ENCODE measurements at regions not wholly inside any gene's neighbourhood (a gene's known extent, or its start where the extent isn't known, plus 50 kb on each side); places are given as distances from the start of the nearest gene placed in this dataset.

DNA sequence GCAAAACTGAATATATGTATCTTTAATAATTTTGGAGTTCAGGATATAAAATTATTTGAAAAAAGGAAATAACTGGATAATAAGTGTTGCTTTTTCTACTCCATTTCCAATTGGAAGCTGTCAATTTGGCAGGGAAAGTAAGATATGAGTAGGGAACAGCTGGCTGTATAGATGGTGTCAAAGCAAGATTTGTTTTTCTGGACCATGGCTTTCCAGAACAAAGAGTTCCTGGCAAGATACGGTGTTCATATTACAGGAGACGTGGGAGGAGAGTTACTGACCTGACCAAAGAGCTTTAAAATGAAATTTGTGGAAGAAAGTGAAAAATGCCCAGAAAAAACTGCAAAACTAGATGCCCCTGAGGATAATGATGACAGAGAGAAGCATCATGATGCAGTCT is 442.7 kb upstream of the KIRREL3 start:
- DNase-seq (ENCODE audit: low spot score), result no peak

DNA sequence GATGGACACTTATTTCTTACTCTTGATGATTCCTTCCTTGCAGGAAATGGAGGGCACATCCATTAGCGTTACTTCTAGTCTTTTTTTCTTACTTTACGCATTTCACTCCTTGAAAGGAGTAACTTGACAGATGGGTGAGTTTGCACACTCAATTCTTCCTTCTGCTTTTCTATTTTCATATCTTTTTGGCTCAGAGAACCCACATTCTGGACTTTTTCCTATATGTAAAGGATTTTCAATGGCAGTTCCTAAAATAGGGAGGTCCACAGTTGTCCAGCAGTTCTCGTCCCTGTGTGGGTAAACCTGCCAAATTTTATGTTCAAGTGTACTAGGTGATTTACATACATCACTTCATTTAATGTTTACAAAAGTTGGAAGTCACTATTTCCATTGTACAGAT is 440.0 kb upstream of the KIRREL3 start:
- no peak for DNase-seq (ENCODE audit: low spot score)

DNA sequence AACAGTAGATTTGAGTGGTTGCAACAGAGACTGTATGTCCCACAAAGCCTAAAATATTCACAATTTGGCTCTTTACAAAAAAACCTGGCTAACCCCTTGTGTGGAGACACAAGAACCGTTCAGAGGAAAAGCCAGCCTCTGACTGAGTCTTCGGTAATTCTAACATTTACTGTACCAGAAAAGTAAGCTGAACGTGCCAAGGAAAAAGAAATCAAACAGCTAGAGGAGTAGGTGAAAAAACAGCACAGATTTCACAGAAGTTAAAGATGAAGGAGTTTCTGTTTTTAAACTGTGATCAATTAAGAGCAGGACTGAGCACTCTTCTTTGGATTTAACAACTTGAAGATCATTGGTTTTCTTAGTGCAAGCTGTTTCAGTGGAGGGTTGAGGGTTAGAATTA is 424.7 kb upstream of the KIRREL3 start:
- DNase-seq (ENCODE audit: low spot score), result no peak

DNA sequence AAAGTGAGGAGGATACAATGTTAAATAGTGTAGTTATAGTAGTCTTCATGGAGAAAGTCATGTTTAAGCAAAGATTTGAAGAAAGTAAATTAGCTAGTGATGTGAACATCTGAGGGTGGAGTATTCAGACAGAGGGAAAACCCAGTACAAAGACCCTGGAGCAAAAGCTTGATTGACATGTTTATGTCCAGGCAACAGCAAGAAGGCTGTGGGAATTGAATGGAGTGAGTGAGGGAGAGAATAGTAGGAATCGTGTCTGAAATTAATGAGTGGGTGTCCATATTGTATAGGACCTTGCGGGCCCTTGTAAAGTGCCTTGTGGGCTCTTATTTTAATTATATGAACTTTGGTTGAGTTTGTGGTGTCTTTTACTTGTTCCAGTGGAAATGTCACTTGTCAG is 424.1 kb upstream of the KIRREL3 start:
- DNase-seq (ENCODE audit: low spot score), result no peak

DNA sequence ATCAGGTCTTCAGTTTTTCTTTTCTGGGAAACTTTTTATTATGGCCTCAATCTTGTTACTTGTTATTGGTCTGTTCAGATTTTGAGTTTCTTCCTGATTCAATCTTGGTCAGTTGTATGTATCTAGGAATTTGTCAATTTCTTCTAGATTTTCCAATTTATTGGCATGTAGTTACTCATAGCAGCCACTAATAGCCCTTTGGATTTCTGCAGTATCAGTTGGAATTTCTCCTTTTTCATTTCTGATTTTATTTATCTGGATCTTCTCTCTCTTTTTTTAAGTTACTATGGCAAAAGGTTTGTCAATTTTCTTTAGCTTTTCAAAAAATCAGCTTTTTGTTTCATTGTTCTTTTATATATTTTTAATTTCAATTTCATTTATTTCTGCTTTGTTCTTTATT is 419.6 kb upstream of the KIRREL3 start:
- DNase-seq (ENCODE audit: low spot score), result no peak

DNA sequence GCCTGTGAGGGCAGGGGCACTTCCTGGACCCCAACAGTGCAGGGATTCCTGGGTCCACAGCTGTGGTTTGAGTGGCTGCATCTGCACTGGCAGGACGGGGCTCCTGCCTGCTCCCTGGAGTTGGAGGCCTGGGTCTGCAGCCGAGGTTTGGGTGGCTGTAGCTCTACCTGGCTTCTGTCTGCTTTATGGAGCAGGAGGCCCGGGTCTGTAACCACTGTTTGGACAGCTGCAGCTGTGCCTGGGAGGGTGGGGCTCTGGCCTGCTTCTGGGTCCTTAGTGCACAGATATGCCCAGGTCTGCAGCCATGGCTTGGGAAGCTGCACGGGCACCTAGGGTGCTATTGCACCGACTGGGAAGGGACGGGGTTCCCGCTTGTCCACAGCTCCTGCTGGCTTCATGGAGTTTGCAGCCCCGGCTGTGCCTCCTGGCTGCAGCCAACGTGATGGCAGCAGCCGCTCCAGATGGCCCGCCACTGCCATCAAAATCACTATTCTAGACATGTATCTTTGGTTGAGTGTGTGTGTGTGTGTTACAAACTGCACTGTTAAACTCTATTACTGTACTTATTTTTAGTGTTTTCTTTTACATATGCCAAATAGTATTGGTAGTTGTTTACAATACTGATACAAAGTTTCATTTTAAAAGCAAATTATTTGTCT is 412.3 kb upstream of the KIRREL3 start:
- DNase-seq (ENCODE audit: low spot score), result no peak

DNA sequence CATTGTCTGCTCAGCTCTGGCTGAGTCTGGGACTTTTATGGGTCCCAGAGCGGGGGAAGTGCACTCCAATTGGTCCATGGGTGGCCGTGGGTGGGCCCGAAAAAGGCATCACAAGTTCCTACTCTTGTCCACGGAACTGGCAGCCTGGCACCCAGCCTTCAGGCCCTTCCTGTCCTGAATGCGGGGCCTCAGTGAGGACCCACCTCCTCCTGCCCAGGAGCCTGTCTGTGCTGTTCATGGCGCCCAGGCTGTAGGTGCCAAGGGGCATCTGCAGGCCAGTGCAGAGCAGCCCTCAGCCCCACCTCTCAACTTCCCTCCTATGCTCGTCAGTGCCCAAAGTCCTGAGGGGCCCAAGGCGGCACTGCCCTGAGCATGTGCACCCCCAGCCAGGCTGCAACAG is 411.7 kb upstream of the KIRREL3 start:
- no peak for DNase-seq (ENCODE audit: low spot score)

DNA sequence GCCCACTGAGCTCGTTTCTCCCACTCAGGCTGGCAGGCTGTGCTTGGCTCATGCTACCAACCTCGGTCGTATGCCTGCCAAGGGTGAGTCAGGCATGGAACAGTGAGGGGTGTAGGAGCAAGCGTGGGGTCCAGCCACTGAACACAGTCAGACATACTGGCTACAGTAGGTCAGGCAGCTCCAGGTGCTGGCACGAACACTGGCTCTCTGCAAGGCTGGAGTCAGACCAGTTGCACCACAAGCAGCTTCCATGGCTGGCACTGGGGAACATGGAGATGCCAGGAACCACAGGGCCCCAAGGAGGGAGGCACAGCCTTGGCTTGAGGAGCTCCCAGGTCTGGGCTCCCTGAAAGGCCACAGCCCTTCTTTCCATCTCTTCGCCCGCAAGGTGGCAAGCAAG is 410.7 kb upstream of the KIRREL3 start:
- no peak for DNase-seq (ENCODE audit: low spot score)

DNA sequence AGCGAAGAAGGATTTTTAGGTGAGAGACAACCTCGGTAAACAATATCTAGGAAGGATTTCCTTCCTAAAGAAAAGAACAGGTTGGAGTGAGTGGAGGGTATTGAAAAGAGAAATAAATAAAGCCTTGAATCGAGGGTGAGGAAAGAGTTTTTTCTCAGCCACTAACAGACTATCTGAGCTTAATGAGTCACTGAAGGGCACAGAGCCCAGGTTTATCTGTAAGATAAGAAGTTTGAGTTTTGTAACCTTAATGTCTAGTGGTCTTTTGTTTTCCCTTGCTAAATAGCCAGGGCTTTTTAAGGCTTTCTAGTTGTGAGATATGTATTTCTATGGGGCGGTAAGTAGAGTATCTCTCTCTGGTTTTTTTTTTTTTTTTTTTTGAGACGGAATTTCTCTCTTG is 394.5 kb upstream of the KIRREL3 start:
- no peak for DNase-seq (ENCODE audit: low spot score)

DNA sequence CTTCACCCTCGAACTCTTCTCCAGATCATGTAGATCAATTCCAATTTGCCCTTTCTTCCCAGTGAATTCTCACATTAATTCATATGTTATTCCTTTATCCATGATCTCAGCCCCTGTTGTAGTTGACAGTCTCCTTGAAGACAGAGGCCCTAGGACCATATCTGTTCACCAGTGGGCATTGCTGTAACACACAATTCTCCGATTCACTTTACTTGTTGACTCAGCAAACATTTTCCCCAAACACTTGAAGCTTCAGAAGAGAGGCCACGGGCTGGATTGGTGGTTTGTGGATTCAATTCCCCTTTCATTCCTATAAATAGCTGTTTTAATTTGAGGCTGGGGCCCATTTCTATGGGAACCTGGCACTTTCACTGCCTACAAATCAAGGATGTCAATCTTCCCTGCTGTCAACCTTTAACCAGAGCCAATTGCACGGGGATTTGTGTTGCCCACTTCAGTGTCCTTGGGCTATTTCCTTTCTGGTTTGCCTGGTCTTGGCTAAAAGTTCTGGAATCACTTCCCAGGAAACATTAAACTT is 393.0 kb upstream of the KIRREL3 start:
- DNase-seq (ENCODE audit: low spot score), result no peak

DNA sequence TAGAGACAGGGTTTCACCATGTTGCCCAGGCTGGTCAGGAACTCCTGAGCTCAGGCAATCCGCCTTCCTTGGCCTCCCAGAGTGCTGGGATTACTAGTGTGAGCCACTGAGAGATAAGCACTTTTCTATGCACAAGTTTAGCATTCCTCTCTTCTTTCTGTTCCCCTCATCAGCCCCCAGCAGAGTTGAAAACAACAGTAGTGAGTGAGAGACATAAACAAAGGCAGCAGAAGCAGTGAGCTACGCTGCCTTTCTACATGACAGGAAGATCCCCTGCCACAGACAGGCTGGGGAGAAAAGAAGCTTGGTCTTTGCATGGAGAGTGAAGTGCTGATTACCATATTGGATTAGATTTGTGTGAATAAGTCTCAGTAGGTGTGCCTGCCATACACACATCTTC is 392.0 kb upstream of the KIRREL3 start:
- no peak for DNase-seq (ENCODE audit: low spot score)

DNA sequence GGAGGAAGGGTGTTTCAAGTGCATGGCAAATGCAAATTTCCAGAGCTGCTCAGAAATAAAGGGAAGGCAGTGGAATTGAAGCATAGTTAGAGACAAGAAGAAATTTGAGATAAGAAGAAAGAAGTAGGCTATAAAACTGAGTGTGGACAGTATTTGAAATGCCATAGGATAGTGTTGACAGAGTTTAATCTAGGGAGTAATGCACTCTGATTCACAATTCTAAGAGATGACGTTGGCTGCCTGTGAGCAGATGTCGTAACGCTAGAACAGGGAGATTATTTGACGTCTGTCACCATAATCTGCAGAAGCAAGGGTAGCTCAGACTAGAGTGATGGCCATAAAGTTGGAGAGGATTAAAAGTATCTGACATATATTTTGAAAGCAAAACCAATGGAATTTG is 389.9 kb upstream of the KIRREL3 start:
- DNase-seq (ENCODE audit: low spot score), result no peak

DNA sequence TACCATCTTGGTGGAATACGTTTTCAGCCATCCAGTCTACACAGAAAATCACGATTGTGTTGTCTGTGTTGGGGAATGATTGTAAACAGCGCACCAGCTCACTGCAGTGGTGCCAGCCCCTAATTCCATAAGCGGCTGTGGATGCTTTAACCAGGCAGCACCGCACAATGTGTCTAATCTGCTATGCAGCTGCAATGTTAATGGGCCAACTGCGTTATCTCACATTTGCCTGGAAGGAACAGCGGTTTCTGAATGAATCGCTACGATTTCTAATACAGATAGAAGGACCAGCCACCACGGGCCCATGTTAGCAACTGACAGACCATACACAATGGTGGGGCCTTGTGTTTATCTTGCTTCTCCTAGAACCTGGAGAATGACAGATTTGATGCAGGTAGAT is 384.5 kb upstream of the KIRREL3 start:
- no peak for DNase-seq (ENCODE audit: low spot score)

DNA sequence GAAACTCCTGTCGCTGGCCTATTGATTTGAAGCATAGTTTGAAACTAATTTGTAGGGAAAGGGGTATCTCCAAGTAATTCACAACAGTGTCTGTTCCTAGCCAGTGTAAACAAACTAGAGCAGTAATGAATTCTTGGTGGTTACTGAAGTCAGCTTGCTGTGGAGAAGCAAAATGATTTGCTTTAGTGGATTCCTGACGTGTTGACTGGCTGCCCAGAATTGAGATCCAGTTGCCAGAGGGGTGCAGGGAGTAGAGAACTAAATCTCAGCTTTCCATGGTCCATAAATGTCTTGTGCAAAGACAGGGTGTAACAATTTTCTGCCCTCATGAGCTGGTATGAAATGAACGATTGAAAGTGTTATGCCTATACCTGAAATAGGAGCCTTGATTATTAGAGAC is 382.5 kb upstream of the KIRREL3 start:
- no peak for DNase-seq (ENCODE audit: low spot score)

DNA sequence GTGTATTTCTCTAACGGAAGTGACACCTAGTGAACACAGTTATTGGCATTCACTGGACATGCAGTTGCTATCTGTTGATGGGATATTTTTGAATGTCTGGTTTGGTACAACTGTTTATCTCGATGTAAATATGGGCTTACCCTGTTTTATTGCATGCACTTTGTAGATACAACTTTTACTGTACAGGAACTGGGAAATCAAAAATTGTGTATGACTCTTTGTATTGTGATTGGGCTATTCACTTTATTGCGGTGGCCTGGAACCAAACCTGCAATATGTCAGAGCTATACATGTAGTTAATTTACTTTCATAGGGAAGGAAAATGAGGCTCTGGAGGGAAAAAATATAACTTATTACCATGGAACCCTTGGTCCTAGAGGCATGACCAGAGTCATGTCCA is 380.7 kb upstream of the KIRREL3 start:
- DNase-seq (ENCODE audit: low spot score), result no peak

DNA sequence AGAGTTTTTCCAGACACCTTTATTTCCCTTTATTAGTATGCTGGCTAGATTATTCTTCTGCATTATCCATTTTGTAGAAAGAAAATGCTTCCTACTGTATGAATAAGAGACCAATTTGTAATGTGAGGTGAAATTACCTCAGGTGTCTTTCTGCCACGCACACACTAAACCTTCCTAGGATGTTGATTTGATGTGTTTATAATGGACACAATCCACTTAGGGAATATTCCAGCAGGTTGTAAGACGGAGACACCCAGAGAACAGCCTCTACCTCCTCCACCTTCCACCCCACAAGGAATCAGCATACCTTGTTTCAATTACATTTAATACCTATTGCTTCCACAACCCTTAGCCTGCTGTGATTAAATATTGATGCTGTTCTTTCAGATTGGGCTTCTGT is 379.1 kb upstream of the KIRREL3 start:
- no peak for DNase-seq (ENCODE audit: low spot score)

DNA sequence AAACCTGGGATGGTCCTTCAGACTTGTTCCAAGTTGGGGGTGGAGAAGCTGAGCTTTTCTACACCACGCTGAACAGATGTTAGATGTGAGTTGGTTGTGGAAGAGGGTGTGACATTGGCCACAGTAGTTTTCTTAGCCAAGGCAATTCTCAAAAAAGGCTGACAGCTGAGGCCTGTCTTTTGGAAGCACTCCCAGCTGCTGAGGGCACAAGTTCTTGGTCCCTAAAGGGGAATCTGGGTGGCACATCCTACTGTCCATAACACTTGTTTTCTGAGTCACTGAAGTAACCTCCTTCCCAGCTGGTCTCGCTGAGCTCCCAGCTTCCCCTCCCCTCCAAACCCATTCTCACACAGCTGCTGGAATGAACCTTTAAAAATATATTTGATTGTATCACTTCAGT is 375.7 kb upstream of the KIRREL3 start:
- DNase-seq (ENCODE audit: low spot score), result no peak

DNA sequence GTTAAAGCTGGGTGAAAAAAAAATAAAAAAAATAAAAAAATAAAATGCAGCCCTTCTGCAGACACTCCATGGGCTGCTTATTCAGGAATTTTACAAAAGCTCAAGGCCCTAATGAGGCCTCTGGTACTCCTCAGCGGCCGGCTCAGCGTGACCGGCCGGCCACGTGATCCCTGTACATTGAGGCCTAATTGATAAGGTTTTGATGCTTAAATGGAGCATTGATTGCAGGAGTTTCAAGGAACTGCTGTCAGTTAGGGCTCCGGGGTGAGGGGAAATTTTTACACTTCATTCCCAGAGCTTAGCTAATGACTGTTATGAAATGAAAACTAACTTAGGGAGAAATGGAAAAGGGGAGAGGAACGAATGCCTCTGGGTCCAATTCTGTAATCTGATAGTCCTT is 368.8 kb upstream of the KIRREL3 start:
- no peak for DNase-seq (ENCODE audit: low spot score)

DNA sequence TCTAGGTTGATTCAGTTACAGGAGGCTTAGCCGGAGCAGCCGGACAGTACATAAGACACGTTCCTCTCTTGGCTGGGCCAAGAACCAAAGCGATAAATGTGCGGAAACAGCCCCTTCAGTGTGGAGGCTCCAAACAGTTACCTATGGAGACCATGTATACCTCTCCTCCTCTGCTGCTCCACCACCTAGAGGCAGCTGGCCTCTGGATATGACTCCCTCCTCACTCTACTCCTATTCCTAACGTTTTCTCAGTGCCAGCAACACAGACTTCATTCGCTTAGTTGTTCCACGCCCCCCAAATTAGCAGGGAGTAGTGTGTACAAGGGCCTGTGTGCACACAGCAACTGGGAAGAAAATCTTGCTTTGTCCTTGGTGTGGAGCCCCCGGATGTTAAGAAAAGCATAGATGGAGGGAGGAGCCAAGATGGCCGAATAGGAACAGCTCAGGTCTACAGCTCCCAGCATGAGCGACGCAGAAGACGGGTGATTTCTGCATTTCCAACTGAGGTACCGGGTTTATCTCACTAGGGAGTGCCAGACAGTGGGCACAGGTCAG is 362.3 kb upstream of the KIRREL3 start:
- no peak for DNase-seq (ENCODE audit: low spot score)

DNA sequence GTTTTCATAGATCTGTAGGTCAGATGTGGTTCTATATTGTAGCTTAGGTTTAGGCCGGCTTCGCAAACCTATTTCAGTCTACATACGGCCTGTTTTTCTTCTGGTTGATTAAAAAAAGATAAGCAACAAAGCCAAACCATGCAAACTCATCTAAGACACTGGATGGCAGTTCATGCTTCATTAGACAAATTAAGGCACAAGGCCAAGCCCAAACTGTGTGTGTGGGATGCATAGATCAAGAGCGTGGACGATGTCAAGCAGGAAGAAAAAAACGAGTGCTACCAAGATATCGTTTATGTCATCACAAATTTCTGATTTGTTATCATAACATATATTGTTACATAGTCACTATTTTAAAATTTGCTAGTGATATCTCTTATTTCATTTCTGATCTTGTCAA is 357.6 kb upstream of the KIRREL3 start:
- no peak for DNase-seq (ENCODE audit: low spot score)

DNA sequence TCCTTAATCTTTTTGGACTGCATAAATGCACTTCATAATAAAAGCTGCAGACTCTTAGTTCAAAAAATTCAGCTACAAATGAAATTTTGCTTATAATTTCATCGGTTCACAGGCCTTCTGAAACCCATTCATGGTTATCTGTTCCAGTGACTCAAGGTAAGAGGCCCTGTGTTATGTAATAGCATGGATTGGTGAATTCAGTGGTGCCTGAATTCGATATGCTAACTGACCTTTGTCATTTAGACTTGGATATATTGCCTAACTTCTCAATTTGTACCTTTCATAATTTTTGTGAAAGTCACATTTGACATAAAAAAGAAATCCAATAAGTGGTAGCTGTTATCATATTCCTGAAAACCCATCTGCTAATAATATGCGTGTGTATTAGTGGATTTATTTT is 349.9 kb upstream of the KIRREL3 start:
- no peak for DNase-seq (ENCODE audit: low spot score)

DNA sequence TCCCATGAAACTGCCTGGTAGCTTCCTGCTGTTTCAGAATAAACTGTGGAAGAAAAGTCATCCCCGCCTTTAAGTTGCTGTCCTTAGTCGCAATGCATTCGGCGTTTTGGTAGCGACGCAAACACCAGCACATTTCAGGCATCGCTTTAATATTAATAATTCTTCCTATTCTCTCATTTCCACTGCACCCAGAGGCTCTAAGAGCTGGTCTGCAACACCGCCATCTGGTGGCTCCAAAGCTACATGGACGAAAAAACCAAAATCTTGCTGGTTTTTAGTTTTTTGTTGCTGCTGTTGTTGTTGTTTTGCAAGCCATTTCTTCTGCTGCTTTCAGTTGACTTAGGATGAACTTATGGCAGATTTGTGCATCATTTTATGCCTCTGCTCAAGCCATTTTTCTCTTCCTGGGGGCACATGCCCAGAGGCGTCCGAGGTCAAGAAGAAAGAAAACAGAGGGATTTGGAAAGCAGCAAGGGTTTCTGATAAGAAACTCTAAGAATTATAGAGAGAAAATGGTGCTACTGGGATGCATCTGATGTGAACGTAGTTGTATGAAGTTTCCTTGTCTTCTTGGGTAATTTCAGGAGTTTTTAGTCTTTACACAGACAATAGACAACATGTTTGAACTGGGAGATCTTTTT is 345.4 kb upstream of the KIRREL3 start:
- peak; percentile 56 for DNase-seq (ENCODE audit: low spot score)

DNA sequence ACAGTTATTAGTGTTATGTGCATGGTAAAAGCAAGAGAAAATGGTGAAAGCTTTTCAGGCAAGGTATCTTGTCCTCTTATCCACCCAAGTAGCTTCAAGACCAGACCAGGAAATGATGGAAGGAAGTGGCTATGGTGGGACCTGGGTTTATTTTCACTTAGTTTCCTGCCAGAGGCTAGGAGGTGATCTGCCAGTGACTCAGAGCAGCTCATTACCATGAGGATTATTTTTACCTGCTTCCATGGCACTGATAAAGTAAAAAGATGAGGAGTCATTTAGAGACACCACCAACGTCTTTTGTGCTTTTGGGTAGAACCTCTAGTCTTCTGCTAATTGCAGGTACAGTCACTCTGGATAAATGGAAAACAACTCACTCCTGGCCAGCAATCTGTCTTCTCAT is 339.9 kb upstream of the KIRREL3 start:
- DNase-seq (ENCODE audit: low spot score), result no peak

All from HT-29 (cell line).